AG04449 (cell line): ENCODE measurements at regions not wholly inside any gene's neighbourhood (a gene's known extent, or its start where the extent isn't known, plus 50 kb on each side); places are given as distances from the start of the nearest gene placed in this dataset.

ENCODE experiments used
- CTCF ChIA-PET: fragments of 350-600 bp; formaldehyde crosslinking; extraction: SDS; loops from one replicate; lab custom pipeline; 2021; ENCODE audit warnings: antibody characterized with exemption; lab: Yijun Ruan, JAX
- POLR2A ChIA-PET: fragments of 400-600, 350-600 bp; formaldehyde crosslinking; extraction: SDS; loops from one replicate; lab custom pipeline; 2020; ENCODE audit warnings: antibody characterized with exemption, inconsistent platforms; lab: Yijun Ruan, JAX
- DNase-seq: peaks from one replicate; pipeline ENCODE4 v3.0.0-alpha.2; 2010; ENCODE audit warnings: low read depth, low spot score
- H3K4me3 ChIP-seq: 2 replicates; pipeline ENCODE4 v1.5.1; 2011; ENCODE audit warnings: low read depth, mild to moderate bottlenecking, control low read depth, low read length
- TF ChIP-seq, protein P1 (sequence below): IDR thresholded peaks from one replicate; pipeline ENCODE4 v1.5.1; 2011; ENCODE audit warnings: mild to moderate bottlenecking, moderate library complexity, low read length, control low read depth, inconsistent platforms; ENCODE audit not compliant: insufficient read depth; ENCODE audit errors: missing control alignments

DNA sequence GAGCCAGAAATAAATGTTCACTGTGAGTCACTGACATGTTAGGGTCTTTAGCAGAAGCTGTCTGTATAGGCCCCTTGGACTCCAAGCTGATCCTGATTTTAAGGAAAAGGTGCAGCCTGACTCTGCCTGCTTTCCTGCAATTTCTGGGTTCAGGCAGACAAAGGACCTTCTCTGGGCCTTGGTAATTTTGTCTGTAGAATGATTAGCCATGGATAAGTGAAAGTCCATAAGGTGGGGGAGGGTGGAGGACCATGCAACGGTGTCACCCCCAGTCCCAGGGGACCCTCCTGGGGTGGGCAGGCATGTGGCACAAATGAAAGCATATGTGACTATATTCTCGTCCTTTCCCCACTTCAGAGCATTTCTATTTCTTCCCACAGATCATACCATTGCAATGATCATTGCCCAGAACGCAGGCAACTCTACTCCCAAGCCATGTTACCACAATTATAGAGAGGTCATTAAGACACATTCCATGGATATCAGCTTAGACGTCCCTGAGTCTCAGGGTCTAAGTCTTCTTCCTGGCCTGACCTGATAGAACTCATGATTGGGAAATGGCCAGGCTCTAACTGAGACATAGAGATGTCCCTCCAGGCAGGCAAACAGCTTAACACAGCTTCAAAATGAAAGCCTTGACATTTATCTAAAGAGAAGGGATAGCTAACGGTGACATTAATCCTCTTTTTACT is 157.9 kb upstream of the ALDH1B1 start:
- ChIA-PET CTCF (no interaction called here), POLR2A (no interaction called here)

DNA sequence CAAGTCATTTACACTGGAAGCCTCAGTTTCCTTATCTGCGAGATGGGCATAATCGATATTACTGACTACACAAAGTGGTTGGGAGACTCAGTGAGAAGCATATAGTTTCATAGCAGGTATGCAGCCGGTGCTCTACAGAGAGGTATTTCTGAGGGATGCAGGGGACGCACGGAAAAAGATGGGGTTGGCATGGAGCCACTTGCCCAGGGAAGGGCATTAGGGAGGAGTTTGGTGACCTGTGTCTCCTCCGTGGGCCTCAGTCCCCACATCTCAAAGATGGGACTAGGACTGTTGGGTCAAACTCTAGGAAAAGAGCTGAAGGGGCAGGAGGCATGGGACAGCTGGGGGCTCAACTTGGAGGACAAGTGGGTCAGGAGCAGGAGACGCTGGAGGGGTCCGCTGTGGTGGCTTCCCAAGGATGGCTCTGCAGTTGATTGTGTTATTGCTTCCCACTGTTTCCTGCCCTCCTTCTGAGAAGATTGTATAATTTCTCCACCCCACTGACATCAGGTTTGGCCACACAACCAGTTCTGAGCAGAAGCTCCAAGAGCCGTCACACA is 158.6 kb upstream of the ALDH1B1 start:
- no peak for DNase-seq
- TF ChIP-seq, protein P1, sequence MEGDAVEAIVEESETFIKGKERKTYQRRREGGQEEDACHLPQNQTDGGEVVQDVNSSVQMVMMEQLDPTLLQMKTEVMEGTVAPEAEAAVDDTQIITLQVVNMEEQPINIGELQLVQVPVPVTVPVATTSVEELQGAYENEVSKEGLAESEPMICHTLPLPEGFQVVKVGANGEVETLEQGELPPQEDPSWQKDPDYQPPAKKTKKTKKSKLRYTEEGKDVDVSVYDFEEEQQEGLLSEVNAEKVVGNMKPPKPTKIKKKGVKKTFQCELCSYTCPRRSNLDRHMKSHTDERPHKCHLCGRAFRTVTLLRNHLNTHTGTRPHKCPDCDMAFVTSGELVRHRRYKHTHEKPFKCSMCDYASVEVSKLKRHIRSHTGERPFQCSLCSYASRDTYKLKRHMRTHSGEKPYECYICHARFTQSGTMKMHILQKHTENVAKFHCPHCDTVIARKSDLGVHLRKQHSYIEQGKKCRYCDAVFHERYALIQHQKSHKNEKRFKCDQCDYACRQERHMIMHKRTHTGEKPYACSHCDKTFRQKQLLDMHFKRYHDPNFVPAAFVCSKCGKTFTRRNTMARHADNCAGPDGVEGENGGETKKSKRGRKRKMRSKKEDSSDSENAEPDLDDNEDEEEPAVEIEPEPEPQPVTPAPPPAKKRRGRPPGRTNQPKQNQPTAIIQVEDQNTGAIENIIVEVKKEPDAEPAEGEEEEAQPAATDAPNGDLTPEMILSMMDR = no peak
- POLR2A ChIA-PET = no interaction called here
- CTCF ChIA-PET = no interaction called here
- H3K4me3 ChIP-seq = no peak overlapping the region

More for the DNA sequence above, 157.9 kb upstream of the ALDH1B1 start:
- H3K4me3 ChIP-seq = no peak overlapping the region
- TF ChIP-seq, protein P1 = no peak
- DNase-seq = no peak

DNA sequence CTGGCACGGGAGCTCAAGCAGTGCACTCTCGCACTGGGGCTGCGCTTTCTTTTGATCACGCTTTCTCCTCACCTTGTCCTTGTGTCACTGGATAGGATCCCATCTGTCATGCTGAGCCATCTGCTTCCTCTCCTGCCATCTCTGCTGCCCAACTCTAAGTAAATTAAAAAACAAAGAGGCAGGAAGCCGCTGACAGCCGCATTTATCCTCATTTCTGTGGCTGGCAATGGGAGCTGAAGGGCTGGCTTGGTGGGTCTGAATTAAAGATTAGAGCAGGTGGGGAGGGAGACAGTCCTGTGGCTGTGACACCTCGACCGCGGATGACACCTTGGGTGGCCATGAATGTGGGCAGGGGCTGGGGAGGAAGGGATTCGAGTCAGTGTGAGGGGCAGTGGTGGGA is 159.2 kb upstream of the ALDH1B1 start:
- CTCF ChIA-PET = no interaction called here
- POLR2A ChIA-PET = no interaction called here
- DNase-seq = no peak
- no peak overlapping the region for H3K4me3 ChIP-seq
- TF ChIP-seq, protein P1 = no peak

DNA sequence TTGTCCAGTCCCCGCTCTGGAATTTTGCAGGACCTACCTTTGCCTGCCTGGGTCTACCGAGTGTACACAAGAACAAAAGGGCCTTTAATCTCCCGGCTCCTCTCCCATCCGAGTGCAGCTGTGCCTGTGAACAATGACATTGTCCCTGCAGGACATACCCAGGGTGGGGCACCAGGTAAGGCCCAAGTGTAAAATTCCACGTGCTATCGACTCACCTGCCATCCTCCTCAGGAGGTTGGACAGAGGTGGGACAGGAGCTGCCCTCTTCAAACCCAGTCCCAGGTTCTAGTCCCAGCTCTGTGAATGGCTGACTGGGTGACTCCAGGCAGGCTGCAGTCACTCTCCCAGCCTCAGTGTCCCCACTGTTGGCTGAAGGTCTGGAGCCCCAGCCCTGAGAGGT is 159.6 kb upstream of the ALDH1B1 start:
- TF ChIP-seq, protein P1 = no peak
- CTCF ChIA-PET = no interaction called here

DNA sequence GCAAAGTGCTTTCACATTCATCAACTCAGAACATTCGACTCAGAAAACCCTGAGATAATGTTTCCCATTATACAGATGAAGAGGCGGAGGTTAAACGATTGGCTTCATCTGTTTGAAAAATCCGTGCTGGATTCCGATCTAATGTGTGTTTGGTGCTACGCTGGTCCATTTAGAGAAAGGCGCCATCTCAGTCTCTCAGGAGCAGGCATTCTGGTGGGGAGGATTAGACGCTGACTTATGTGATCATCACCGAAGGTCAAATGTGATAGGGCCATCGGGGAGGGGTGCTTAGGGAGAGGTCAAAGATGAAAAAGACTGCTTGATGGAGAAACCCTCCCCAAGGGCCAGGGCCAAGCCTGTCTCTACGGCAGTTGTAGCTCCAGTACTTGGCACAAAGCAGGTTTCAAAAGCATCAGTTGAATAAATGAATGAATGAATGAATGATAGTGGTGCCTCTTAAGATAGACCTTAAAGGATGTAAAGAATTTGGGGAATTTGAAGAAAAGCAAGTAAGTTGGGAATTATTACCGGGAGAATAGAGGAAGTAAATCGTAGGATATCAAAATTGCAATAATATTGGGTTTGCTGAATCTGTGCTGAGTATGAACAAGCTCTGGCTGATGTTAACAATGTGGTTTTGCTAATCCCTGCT is 160.6 kb upstream of the SHB start:
- no peak overlapping the region for H3K4me3 ChIP-seq
- no peak for DNase-seq
- CTCF ChIA-PET = interaction anchor here (2.0 kb wide), 1 partner anchor 70 kb away, joined by 6 read pairs; no protein-coding TSS in a partner anchor
- POLR2A ChIA-PET = no interaction called here
- TF ChIP-seq, protein P1 = no peak

More for the DNA sequence above, 159.6 kb upstream of the ALDH1B1 start:
- POLR2A ChIA-PET = no interaction called here
- no peak for DNase-seq
- no peak overlapping the region for H3K4me3 ChIP-seq

DNA sequence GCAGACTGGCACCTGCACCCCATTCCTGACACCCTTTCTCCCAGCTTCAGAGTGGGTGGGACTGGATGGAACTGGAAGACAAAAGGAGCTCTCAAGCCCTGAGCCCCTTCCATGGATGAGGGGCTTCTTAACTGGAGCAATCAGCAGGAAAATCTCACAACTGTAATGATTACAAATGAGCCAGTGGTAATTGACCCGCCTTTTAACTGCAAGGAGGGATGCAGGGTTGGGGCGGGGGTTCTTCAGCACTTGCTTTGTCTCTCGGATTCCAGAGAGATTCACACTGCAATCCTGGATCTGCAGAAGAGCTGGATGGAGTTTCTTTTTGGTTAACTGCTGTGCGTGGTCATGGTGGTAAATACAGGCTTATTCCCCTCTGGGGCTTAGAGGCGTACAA is 160.1 kb upstream of the SHB start:
- TF ChIP-seq, protein P1 = no peak
- ChIA-PET POLR2A (no interaction called here), CTCF (interaction anchor here (2.0 kb wide), 1 partner anchor 70 kb away, joined by 6 read pairs; no protein-coding TSS in a partner anchor)
- H3K4me3 ChIP-seq = no peak overlapping the region
- no peak for DNase-seq
